HG03196 (cell line): ENCODE measurements at regions not wholly inside any gene's neighbourhood (a gene's known extent, or its start where the extent isn't known, plus 50 kb on each side); places are given as distances from the start of the nearest gene placed in this dataset.
"Not testable (repeated sequence)": the region's sequence is repeated elsewhere in the genome, so short reads cannot be mapped to it uniquely, and the experiment has no call there.

ENCODE experiments used
- ATAC-seq: cut with Tn5 transposase; IDR thresholded peaks from one replicate; pipeline ENCODE4 v1.9.1; 2021; ENCODE audit not compliant: unreplicated experiment

- no peak for ATAC-seq
Measured at GRCh38 chr1:30533796-30534550, 189.4 kb downstream of the MATN1 start.

DNA sequence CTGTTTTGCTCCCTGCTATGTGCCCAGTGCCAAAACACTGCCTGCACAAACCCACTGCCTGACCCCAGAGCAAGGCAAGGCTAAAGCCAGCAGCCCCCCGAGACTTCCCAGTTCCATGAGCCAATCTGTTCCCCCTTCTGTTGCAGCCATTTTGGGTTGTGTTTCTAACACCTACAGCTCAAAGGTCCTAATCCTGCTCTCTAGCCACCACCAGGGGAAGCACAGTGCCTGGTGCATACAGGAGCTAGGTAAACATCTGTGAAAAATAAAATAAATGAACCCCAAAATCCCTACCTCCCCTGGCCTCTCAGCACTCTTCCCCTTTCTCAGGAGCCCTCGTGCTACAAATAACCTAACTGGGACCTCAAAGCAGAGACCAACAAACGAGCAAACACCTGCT lies 190.2 kb downstream of the MATN1 start:
- no peak for ATAC-seq

- ATAC-seq = no peak
Measured at GRCh38 chr1:30532621-30533020, 190.8 kb downstream of the MATN1 start.

DNA sequence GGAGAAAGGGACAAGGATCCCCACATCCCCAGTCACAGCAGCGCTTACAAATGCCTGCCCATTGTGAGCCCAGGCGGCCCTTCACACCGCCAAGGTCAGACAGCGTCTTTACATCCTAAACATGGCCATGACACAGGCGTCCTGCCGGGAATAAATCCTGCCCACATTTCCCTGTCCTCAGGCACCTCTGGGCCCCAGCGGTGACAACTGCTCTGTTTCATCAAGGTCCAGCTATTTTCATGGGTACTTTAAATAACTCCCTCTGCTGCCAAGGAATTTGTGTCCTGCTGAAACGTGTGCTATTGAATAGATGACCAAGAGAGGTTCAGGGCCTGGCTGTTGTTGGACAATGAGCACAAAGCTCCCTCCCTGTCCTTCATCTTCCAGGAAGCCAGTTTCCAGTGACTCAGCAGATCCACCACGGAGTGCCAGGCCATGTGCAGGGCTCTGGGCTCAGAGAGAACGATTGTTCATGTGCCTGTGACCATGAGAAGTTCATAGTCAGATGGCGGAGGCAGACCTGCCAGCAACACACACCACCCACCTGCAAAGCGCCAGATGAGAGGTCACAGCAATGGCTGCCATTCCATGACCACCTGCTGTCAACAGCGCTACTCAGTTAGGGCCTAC lies 195.8 kb downstream of the MATN1 start:
- no peak for ATAC-seq

- ATAC-seq = no peak
Measured at GRCh38 chr1:30526652-30527345, 196.6 kb downstream of the MATN1 start.

GRCh38 chr1:30525971-30526651 lies 197.3 kb downstream of the MATN1 start:
- ATAC-seq = no peak

- no peak for ATAC-seq
Measured at GRCh38 chr1:30525631-30525970, 197.8 kb downstream of the MATN1 start.

DNA sequence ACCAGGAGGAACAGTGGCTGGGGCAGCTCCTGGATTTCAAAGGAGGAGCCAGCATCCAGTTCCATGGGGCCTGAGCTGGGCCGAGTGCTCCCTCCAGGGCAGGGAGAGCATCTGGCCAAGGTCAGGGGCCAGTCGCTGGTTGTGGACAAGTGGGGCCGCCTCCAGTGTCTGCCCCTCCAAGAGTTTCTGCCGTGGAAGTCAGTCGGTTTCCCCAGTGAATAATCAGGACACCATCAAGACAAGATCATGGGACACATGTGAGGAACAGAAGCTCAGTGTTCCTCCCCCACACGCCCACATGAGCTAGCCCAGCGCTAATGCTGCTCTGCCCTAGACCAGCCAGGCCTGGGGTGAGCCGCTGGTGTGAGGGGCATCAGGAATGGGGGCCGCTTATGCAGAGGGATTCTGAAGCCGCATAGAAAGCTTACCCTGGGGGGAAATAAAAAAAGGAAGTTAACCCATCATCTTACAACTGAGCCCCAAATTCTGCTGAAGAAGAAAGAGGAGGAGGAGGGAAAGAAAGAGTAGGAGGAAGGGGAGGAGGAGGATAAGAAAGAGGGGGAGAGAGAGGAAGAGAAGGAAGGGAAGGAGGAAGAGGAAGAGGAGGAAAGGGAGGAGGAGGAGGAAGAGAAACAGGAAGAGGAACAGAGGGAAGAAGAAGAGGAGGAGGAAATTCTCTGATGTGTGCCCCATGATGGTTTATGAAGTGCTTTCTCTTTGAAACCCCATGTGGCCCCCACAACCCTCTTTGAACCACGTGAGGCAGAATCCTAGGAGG lies 198.4 kb downstream of the MATN1 start:
- no peak for ATAC-seq

- not testable (repeated sequence) for ATAC-seq
Measured at GRCh38 chr1:30524025-30524555, 199.3 kb downstream of the MATN1 start.

DNA sequence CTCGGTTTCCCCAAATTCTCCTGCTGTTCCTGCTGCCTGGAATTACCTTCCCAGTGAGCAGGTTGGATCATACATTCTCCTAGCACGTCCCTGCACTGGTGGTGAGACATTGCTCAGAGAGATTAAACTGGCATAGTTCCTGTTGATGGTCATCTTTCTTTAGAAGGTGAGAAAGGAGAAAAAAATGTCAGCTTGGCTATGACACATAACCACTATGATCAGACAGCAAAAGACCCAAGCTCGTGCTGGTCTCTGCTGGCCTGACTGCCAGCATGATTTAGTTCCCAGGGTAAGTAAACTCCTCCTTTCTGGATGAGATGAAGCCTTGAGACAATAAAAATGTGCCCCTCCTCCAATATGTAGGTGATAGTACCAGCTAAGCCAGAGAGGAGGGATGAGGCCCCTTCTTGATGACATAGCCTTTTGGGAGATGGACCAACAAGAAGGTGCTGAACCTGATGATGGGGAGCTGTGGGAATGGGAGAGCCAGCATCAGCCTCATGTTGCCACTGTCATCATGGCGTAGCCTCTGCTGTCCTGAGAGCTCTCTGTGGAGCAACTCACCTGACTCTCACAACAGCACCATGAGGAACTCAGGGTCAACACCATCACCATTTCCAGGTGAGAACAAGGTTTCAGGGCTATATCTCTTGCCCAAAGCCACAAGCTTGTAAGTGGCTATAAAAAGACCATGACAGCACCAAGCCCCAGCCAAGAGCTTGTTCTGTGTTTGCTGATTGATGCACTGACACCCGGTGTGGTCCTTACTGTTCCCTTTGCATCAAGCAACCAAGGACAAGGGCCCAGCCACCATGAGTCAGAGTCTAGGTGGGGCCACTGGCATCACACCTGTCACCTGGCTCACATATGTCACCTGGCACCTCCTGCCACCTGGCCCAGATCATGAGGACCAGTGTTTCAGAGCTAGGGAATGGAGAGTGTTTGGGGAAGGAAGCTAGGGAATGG lies 200.0 kb downstream of the MATN1 start:
- no peak for ATAC-seq

GRCh38 chr1:30522031-30523004 lies 201.1 kb downstream of the MATN1 start:
- no peak for ATAC-seq

DNA sequence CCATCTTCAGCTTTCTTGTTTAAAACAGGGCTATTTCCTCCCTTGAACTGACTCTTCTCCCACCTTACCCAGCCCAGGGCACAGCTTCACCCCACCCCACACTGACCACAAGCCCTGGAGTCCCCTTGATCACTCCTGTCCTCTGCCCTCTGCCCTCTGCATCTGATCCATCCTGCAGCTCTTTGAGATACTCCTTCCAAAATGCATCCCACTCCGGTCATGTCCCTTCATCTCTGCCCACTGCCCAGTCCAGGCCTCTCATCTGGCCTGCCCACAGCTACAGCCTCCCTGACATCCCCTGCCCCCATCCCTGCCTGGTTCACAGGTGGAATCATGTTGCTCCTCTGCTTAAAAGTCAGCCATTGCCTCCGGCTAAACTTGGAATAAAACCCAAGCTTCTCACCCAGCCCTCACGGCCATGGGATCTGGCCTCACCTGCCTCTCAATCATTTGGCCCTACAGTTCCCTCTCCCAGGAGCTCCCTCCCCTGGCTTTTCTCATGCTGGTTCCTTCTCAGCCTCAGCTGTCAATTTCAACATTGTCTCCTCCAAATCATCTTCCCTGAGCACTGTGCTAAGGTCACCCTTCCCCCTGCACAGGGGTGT lies 202.0 kb downstream of the MATN1 start:
- no peak for ATAC-seq

DNA sequence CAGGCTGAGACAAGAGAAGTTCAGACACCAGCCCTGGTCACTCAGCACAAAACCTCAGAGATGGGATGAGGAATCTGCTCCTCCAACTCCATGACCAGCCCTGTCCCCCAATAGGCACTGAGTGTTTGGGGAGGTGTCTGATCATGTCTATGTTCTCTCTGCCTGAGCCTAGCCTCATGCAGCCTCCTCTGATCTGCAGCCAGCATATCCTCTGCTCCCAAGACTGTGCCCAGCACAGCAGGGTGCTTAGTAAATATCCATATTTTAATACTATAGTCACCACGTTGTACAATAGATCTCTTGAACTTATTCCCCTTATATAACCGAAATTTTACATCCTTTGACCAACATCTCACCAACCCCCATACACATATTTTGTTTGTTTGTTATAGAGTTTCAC lies 202.9 kb downstream of the MATN1 start:
- no peak for ATAC-seq

- no peak for ATAC-seq
Measured at GRCh38 chr1:30519201-30519763, 204.1 kb downstream of the MATN1 start.

GRCh38 chr1:30518696-30519095 lies 204.7 kb downstream of the MATN1 start:
- no peak for ATAC-seq

DNA sequence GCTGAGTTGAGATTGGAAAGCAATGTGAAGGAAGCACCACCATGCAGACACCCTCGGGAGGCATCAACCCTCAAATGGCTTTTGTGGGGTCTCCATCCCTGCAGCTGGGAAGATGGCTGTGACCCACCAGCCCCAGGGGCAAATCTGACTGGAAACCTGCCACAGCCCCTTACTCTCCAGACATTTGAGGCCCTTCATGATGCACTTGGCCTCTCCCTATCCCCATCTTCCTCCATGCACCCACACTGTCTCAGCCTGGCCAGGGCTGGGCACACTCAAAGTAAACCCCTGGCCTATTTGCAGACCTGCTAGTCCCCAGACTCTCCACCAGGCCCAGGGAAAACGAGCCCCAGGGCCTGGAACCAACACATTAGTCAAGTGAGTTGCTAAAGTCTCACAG lies 205.2 kb downstream of the MATN1 start:
- ATAC-seq = no peak

- ATAC-seq = not testable (repeated sequence)
Measured at GRCh38 chr1:30517666-30518065, 205.7 kb downstream of the MATN1 start.

DNA sequence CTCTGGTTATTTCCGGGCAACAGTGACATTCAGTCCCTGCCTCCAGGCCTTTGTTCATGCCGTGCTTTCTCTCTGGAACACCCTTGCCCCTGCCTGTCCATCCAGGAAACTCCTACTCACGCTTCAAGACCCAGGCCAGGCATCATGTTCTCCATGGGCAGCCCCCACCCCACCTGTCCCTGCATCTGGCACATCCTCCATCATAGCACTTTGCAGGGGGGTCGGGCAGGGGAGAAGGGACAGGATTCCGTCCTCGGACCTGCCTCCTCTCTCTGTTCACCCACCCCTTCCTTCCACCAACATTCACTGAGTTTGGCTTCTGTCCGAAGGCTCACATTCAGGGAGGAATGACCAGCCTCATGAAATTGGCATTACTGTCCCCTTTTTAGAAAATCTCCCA lies 206.1 kb downstream of the MATN1 start:
- ATAC-seq = not testable (repeated sequence)
